IMR-90 (cell line): ENCODE measurements at regions not wholly inside any gene's neighbourhood (a gene's known extent, or its start where the extent isn't known, plus 50 kb on each side); places are given as distances from the start of the nearest gene placed in this dataset.

Experiments
- ATAC-seq: fragments of 200-7000 bp; cut with Tn5 transposase; 2 replicates; pipeline ENCODE4 v1.9.1; 2020; ENCODE audit warnings: low read depth, mild to moderate bottlenecking, moderate library complexity
- BruUV-seq: library from RNA; stranded (reverse); fragments of 400-500 nt; replicated peaks from 2 replicates; lab custom pipeline; 2021; lab: Mats Ljungman, UMichigan
- CTCF ChIA-PET: fragments of 300-600 bp; formaldehyde crosslinking; extraction: SDS; loops from one replicate; lab custom pipeline; 2021; ENCODE audit warnings: antibody characterized with exemption; lab: Yijun Ruan, JAX
- POLR2A ChIA-PET: fragments of 300-600 bp; sonication (Branson Sonifier 250); formaldehyde crosslinking; loops from one replicate; lab custom pipeline; 2022; ENCODE audit warnings: antibody characterized with exemption; ENCODE audit not compliant: unreplicated experiment; lab: Charles Lee
- DNase-seq: peaks from one replicate; pipeline ENCODE4 v3.0.0; 2013
- H2AFZ ChIP-seq: replicated peaks from 2 replicates; pipeline ENCODE3; 2013; ENCODE audit warnings: low read length, mild to moderate bottlenecking; ENCODE audit not compliant: poor library complexity
- H2AK5ac ChIP-seq: 2 replicates; pipeline ENCODE4 v1.6.1; 2013; ENCODE audit warnings: low read depth, low read length, inconsistent platforms
- H2AK9ac ChIP-seq: replicated peaks from 2 replicates; pipeline ENCODE3; 2013; ENCODE audit warnings: mild to moderate bottlenecking, low read depth, low read length, moderate library complexity; ENCODE audit not compliant: poor library complexity
- H2BK120ac ChIP-seq: 2 replicates; pipeline ENCODE4 v1.6.1; 2013; ENCODE audit warnings: low read depth, low read length, inconsistent platforms
- H2BK15ac ChIP-seq: 3 replicates; pipeline ENCODE4 v1.6.1; 2013; ENCODE audit warnings: low read depth, low read length, inconsistent platforms
- H2BK20ac ChIP-seq: 2 replicates; pipeline ENCODE4 v1.6.1; 2013; ENCODE audit warnings: low read depth, mild to moderate bottlenecking, inconsistent platforms, low read length, moderate library complexity
- H2BK5ac ChIP-seq: 2 replicates; pipeline ENCODE4 v1.6.1; 2013; ENCODE audit warnings: mild to moderate bottlenecking, low read depth, low read length, inconsistent platforms; ENCODE audit not compliant: poor library complexity, severe bottlenecking
- H3K14ac ChIP-seq: replicated peaks from 2 replicates; pipeline ENCODE4 v1.6.1; 2013; ENCODE audit warnings: low read depth, low read length, inconsistent platforms
- H3K18ac ChIP-seq: 2 replicates; pipeline ENCODE4 v1.6.1; 2013; ENCODE audit warnings: low read depth, low read length, control low read depth
- H3K23ac ChIP-seq: 2 replicates; pipeline ENCODE4 v1.6.1; 2013; ENCODE audit warnings: low read depth, low read length, inconsistent platforms
- H3K27ac ChIP-seq: 2 replicates; pipeline ENCODE4 v1.5.1; 2013; ENCODE audit warnings: mild to moderate bottlenecking, control low read depth, low read length; ENCODE audit not compliant: insufficient read depth
- H3K27me3 ChIP-seq: 2 replicates; pipeline ENCODE4 v1.6.1; 2013; ENCODE audit warnings: low read length; ENCODE audit not compliant: control insufficient read depth, insufficient read depth
- H3K36me3 ChIP-seq: 2 replicates; pipeline ENCODE4 v1.6.1; 2013; ENCODE audit warnings: low read length, mixed read lengths; ENCODE audit not compliant: control insufficient read depth, insufficient read depth
- H3K4ac ChIP-seq: 2 replicates; pipeline ENCODE4 v1.6.1; 2013; ENCODE audit warnings: low read depth, low read length, inconsistent platforms
- H3K4me1 ChIP-seq: 2 replicates; pipeline ENCODE4 v1.6.1; 2013; ENCODE audit warnings: low read length, mixed read lengths; ENCODE audit not compliant: control insufficient read depth, insufficient read depth
- H3K4me2 ChIP-seq: 2 replicates; pipeline ENCODE4 v1.6.1; 2013; ENCODE audit warnings: low read depth, mild to moderate bottlenecking, control low read depth, low read length, moderate library complexity
- H3K4me3 ChIP-seq: 2 replicates; pipeline ENCODE4 v1.5.1; 2013; ENCODE audit warnings: low read depth, mild to moderate bottlenecking, control low read depth, low read length, moderate library complexity; ENCODE audit not compliant: insufficient read depth
- H3K56ac ChIP-seq: 2 replicates; pipeline ENCODE4 v1.6.1; 2013; ENCODE audit warnings: low read length, inconsistent platforms; ENCODE audit not compliant: insufficient read depth; ENCODE audit errors: extremely low read depth
- H3K79me1 ChIP-seq, 2 experiments: 2 replicates each; pipeline ENCODE4 v1.6.1; 2013; ENCODE audit warnings: low read length in 2 of 2, inconsistent platforms in 1 of 2, low read depth in 1 of 2
- H3K9ac ChIP-seq: 2 replicates; pipeline ENCODE4 v1.6.1; 2013; ENCODE audit warnings: low read depth, low read length, control low read depth
- H3K9me1 ChIP-seq: 2 replicates; pipeline ENCODE4 v1.6.1; 2013; ENCODE audit warnings: low read length, inconsistent platforms; ENCODE audit not compliant: insufficient read depth
- H3K9me3 ChIP-seq: 2 replicates; pipeline ENCODE4 v1.6.1; 2013; ENCODE audit warnings: low read length; ENCODE audit not compliant: control insufficient read depth, insufficient read depth
- H4K20me1 ChIP-seq: 2 replicates; pipeline ENCODE4 v1.6.1; 2013; ENCODE audit warnings: low read length, inconsistent platforms; ENCODE audit not compliant: insufficient read depth
- H4K5ac ChIP-seq: 2 replicates; pipeline ENCODE4 v1.6.1; 2013; ENCODE audit warnings: mild to moderate bottlenecking, low read depth, low read length, control low read depth
- H4K8ac ChIP-seq, 2 experiments: 2 replicates each; pipeline ENCODE4 v1.6.1; 2013; ENCODE audit warnings: low read depth in 2 of 2, low read length in 2 of 2, control low read depth in 1 of 2, inconsistent platforms in 1 of 2
- H4K91ac ChIP-seq: 2 replicates; pipeline ENCODE4 v1.6.1; 2013; ENCODE audit warnings: low read depth, low read length, inconsistent platforms; ENCODE audit not compliant: insufficient read depth
- NFE2L2 ChIP-seq: fragments of 150-350 bp; IDR thresholded peaks from 2 replicates; pipeline ENCODE4 v1.6.1; 2016; ENCODE audit warnings: low read depth, mild to moderate bottlenecking, low read length
- WGBS, 2 experiments: methylation state at CpG; one replicate each; pipeline versions ENCODE4 v1.1.5 to v1.1.7; 2013; ENCODE audit warnings: missing lambda C conversion rate in 2 of 2; ENCODE audit not compliant: insufficient read length in 1 of 2; ENCODE audit errors: extremely low coverage in 2 of 2; 5-methylcytosine and 5-hydroxymethylcytosine counted together
- dilution Hi-C: fragments of 300-500 bp; cut with HindIII; formaldehyde crosslinking; loops from one replicate; pipeline ENCODE4 v1.14.3; 2018; ENCODE audit warnings: low sequenced_read_pairs; ENCODE audit not compliant: unreplicated experiment
- in situ Hi-C: fragments of 300-500 bp; cut with MboI; formaldehyde crosslinking; loops from 3 replicates; pipeline ENCODE4 v1.14.3; 2019; ENCODE audit warnings: low sequenced_read_pairs, inconsistent platforms, mixed read lengths
- intact Hi-C: fragments of 100-400 bp; cut with micrococcal nuclease; formaldehyde crosslinking; loops from 2 replicates; pipeline ENCODE4 v1.10.0; 2022

- Histone ChIP-seq H4K20me1 (no peaks in the 10 kb centered on the region), H3K4me3 (no peak overlapping the region), H2BK5ac (no peak overlapping the region), H4K91ac (no peak overlapping the region), H3K14ac (no peak overlapping the region), H3K4ac (no peak overlapping the region), H3K18ac (no peak overlapping the region), H3K4me2 (no peak overlapping the region), H3K27ac (no peak overlapping the region), H2BK15ac (no peak overlapping the region), H3K56ac (no peak overlapping the region), H3K9me3 (peaks cover 7% of the 10 kb centered on the region; the same call in 1 of the 2 replicates), H4K8ac (no peak overlapping the region), H3K36me3 (no peaks in the 10 kb centered on the region), H3K27me3 (no peaks in the 10 kb centered on the region), H4K5ac (no peak overlapping the region), H3K9ac (no peak overlapping the region), H3K9me1 (no peaks in the 10 kb centered on the region), H3K4me1 (no peaks in the 10 kb centered on the region), H2AFZ (no peak overlapping the region), H3K79me1 (no peaks in the 10 kb centered on the region), H2BK20ac (no peak overlapping the region), H2AK9ac (no peak overlapping the region), H2BK120ac (no peak overlapping the region), H2AK5ac (no peak overlapping the region), H3K23ac (no peak overlapping the region)
- no peak for TF ChIP-seq NFE2L2
- ATAC-seq (no peak), DNase-seq (no peak)
- WGBS, 2 experiments = 75% methylated on average over 7 of the region's 10 CpGs; no CpG with 5 or more reads in 1 of the 2 experiments
- dilution Hi-C loops (no loop called here), in situ Hi-C loops (loop anchor here (25.0 kb wide), 2 partner anchors 1220 to 1445 kb away; no protein-coding TSS in a partner anchor), intact Hi-C loops (no loop called here)
- CTCF ChIA-PET = interaction anchor here (0.9 to 1.2 kb wide), 2 partner anchors 10 to 1227 kb away, joined by 3 read pairs; no protein-coding TSS in a partner anchor
- POLR2A ChIA-PET = no interaction called here
- no TSS peak for BruUV-seq
Observed at GRCh38 chr5:30042677-30043076, 1150.8 kb upstream of the CDH6 start.
